ENCODE measurements at regions not wholly inside any gene's neighbourhood (a gene's known extent, or its start where the extent isn't known, plus 50 kb on each side); places are given as distances from the start of the nearest gene placed in this dataset.

DNA sequence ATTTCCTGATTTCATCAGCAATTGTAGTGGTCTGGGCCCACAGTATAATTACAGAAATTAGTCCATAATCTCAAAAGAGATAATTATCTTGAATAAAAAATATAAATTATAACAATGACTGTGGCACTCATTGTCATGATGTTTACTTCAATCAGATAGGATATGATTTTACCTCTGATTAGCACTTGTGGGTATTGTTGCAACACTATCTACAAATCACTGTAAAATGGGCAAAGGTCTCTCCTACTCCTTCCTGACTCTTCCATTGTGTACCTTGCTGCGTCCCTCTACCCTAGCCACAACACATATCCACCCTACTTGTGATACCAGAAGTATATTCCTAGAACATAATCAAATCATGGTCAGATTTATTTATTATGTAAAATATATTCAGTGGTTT is 200.9 kb upstream of the TRIB2 start:
- TF ChIP-seq, protein P1, sequence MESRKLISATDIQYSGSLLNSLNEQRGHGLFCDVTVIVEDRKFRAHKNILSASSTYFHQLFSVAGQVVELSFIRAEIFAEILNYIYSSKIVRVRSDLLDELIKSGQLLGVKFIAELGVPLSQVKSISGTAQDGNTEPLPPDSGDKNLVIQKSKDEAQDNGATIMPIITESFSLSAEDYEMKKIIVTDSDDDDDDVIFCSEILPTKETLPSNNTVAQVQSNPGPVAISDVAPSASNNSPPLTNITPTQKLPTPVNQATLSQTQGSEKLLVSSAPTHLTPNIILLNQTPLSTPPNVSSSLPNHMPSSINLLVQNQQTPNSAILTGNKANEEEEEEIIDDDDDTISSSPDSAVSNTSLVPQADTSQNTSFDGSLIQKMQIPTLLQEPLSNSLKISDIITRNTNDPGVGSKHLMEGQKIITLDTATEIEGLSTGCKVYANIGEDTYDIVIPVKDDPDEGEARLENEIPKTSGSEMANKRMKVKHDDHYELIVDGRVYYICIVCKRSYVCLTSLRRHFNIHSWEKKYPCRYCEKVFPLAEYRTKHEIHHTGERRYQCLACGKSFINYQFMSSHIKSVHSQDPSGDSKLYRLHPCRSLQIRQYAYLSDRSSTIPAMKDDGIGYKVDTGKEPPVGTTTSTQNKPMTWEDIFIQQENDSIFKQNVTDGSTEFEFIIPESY (IDR thresholded peaks at IDR 0.05; ENCODE audit: extremely low read depth, insufficient replicate concordance, low read length): no peak
- TF ChIP-seq, protein P2, sequence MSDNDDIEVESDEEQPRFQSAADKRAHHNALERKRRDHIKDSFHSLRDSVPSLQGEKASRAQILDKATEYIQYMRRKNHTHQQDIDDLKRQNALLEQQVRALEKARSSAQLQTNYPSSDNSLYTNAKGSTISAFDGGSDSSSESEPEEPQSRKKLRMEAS (IDR thresholded peaks at IDR 0.05): no peak
- TF ChIP-seq ZNF274 (IDR thresholded peaks at IDR 0.05; ENCODE audit: low read depth, low read length) (no peak), POLR2AphosphoS5 (IDR thresholded peaks at IDR 0.05; ENCODE audit: low read depth, low read length) (no peak), EZH2 (IDR thresholded peaks at IDR 0.05) (no peak), POLR2A (IDR thresholded peaks at IDR 0.05; ENCODE audit: borderline replicate concordance, extremely low read depth, insufficient read depth, insufficient read length) (no peak), EZH2phosphoT487 (IDR thresholded peaks at IDR 0.05; ENCODE audit: borderline replicate concordance) (no peak), FOSL1 (IDR thresholded peaks at IDR 0.05; ENCODE audit: low read depth) (no peak), ATF3 (IDR thresholded peaks at IDR 0.05) (no peak), JUND (IDR thresholded peaks at IDR 0.05) (no peak)
- TF ChIP-seq, protein P3, sequence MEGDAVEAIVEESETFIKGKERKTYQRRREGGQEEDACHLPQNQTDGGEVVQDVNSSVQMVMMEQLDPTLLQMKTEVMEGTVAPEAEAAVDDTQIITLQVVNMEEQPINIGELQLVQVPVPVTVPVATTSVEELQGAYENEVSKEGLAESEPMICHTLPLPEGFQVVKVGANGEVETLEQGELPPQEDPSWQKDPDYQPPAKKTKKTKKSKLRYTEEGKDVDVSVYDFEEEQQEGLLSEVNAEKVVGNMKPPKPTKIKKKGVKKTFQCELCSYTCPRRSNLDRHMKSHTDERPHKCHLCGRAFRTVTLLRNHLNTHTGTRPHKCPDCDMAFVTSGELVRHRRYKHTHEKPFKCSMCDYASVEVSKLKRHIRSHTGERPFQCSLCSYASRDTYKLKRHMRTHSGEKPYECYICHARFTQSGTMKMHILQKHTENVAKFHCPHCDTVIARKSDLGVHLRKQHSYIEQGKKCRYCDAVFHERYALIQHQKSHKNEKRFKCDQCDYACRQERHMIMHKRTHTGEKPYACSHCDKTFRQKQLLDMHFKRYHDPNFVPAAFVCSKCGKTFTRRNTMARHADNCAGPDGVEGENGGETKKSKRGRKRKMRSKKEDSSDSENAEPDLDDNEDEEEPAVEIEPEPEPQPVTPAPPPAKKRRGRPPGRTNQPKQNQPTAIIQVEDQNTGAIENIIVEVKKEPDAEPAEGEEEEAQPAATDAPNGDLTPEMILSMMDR (IDR thresholded peaks at IDR 0.05 in 2 of 3, conservative IDR thresholded peaks at IDR 0.05 in 1 of 3; ENCODE audit: borderline replicate concordance in 1 of 3, insufficient read depth in 1 of 3, low read depth in 2 of 3, low read length in 2 of 3): no peak
